H1 (cell line): ENCODE measurements at regions not wholly inside any gene's neighbourhood (a gene's known extent, or its start where the extent isn't known, plus 50 kb on each side); places are given as distances from the start of the nearest gene placed in this dataset.

Experiments used
- CTCF ChIA-PET: fragments of 300-600 bp; sonication (Branson Sonifier 250); formaldehyde crosslinking; loops from one replicate; lab custom pipeline; 2021; ENCODE audit not compliant: partially characterized antibody; lab: Charles Lee
- POLR2A ChIA-PET: fragments of 300-600 bp; sonication (Branson Sonifier 250); formaldehyde crosslinking; loops from one replicate; lab custom pipeline; 2021; ENCODE audit warnings: inconsistent platforms; ENCODE audit not compliant: partially characterized antibody; lab: Charles Lee
- DNase-seq, 2 experiments: peaks; one replicate each; pipeline versions ENCODE4 v3.0.0 to v3.0.0-alpha.2; 2010 to 2022; ENCODE audit warnings: low spot score in 2 of 2, low read depth in 1 of 2, mixed read lengths in 1 of 2
- FAIRE-seq: peaks from 2 replicates; lab custom pipeline; 2011; peaks lifted over from hg19 to GRCh38; lab: Jason Lieb, UNC
- H2AFZ ChIP-seq: 2 replicates; pipeline ENCODE4 v1.8.1; 2012; ENCODE audit warnings: low read length, inconsistent platforms
- H2AK5ac ChIP-seq: 2 replicates; pipeline ENCODE4 v1.6.1; 2013; ENCODE audit warnings: low read depth, low read length
- H2BK120ac ChIP-seq: replicated peaks from 2 replicates; pipeline ENCODE3; 2013; ENCODE audit warnings: low read depth, low read length, inconsistent platforms
- H2BK12ac ChIP-seq: 2 replicates; pipeline ENCODE4 v1.6.1; 2013; ENCODE audit warnings: low read depth, low read length
- H2BK15ac ChIP-seq: 2 replicates; pipeline ENCODE4 v1.6.1; 2013; ENCODE audit warnings: low read length
- H2BK20ac ChIP-seq: 2 replicates; pipeline ENCODE4 v1.6.1; 2013; ENCODE audit warnings: low read length
- H2BK5ac ChIP-seq: 2 replicates; pipeline ENCODE4 v1.6.1; 2013; ENCODE audit warnings: low read depth, low read length
- H3K14ac ChIP-seq: 2 replicates; pipeline ENCODE4 v1.6.1; 2013; ENCODE audit warnings: inconsistent platforms; ENCODE audit not compliant: insufficient read length
- H3K18ac ChIP-seq: 2 replicates; pipeline ENCODE4 v1.6.1; 2013; ENCODE audit warnings: low read length; ENCODE audit errors: extremely low read depth
- H3K23ac ChIP-seq: 2 replicates; pipeline ENCODE4 v1.6.1; 2013; ENCODE audit warnings: inconsistent platforms; ENCODE audit not compliant: insufficient read length
- H3K23me2 ChIP-seq: 2 replicates; pipeline ENCODE4 v1.6.1; 2013; ENCODE audit warnings: low read depth, low read length
- H3K27ac ChIP-seq: 2 replicates; pipeline ENCODE4 v1.6.1; 2011; ENCODE audit warnings: low read depth, low read length, inconsistent platforms
- H3K27me3 ChIP-seq, 4 experiments: replicated peaks in 1 of 4; 1 replicate in 1 of 4; 2 replicates in 3 of 4; pipeline versions ENCODE4 v1.6.1 to v1.8.1; 2011 to 2013; ENCODE audit warnings: low read length in 3 of 4, mild to moderate bottlenecking in 3 of 4, inconsistent platforms in 2 of 4, mixed read lengths in 2 of 4, moderate library complexity in 1 of 4; ENCODE audit not compliant: control insufficient read depth in 3 of 4, insufficient read depth in 3 of 4; ENCODE audit errors: extremely low read depth in 1 of 4
- H3K36me3 ChIP-seq, 4 experiments: 2 replicates each; pipeline versions ENCODE4 v1.6.1 to v1.8.1; 2011 to 2013; ENCODE audit warnings: mild to moderate bottlenecking in 4 of 4, low read length in 3 of 4, moderate library complexity in 2 of 4, control low read depth in 1 of 4, inconsistent platforms in 1 of 4; ENCODE audit not compliant: insufficient read depth in 4 of 4, control insufficient read depth in 2 of 4
- H3K4ac ChIP-seq: replicated peaks from 2 replicates; pipeline ENCODE3; 2013; ENCODE audit warnings: low read length, low read depth, mixed read lengths, inconsistent platforms; ENCODE audit not compliant: insufficient read length
- H3K4me1 ChIP-seq, 4 experiments: replicated peaks in 1 of 4; 1 replicate in 1 of 4; 2 replicates in 3 of 4; pipeline versions ENCODE4 v1.6.1 to v1.8.1; 2011 to 2013; ENCODE audit warnings: low read length in 3 of 4, inconsistent platforms in 2 of 4, mixed read lengths in 1 of 4; ENCODE audit not compliant: insufficient read depth in 4 of 4, control insufficient read depth in 3 of 4
- H3K4me2 ChIP-seq, 2 experiments: 2 replicates each; pipeline versions ENCODE4 v1.6.1 to v1.8.1; 2011 to 2013; ENCODE audit warnings: low read depth in 2 of 2, low read length in 2 of 2, control low read depth in 1 of 2, inconsistent platforms in 1 of 2, mild to moderate bottlenecking in 1 of 2; ENCODE audit not compliant: insufficient read depth in 1 of 2
- H3K4me3 ChIP-seq, 4 experiments: fragments of 200-600, 300-600 bp in 1 of 4; sonication (generic), shearing (Covaris generic), sonication (Bioruptor Twin) in 1 of 4; 2 replicates each; pipeline versions ENCODE4 v1.5.1 to v1.8.1; 2011 to 2016; ENCODE audit warnings: low read length in 4 of 4, low read depth in 3 of 4, control low read depth in 2 of 4, inconsistent platforms in 2 of 4, mild to moderate bottlenecking in 2 of 4, mixed read lengths in 1 of 4, moderate library complexity in 1 of 4; ENCODE audit not compliant: insufficient read depth in 2 of 4; ENCODE audit errors: extremely low read depth in 1 of 4
- H3K56ac ChIP-seq: replicated peaks from 2 replicates; pipeline ENCODE3; 2013; ENCODE audit warnings: low read depth, mild to moderate bottlenecking, mixed read lengths, low read length, inconsistent platforms; ENCODE audit not compliant: insufficient read length
- H3K79me1 ChIP-seq: 2 replicates; pipeline ENCODE4 v1.6.1; 2013; ENCODE audit warnings: low read depth, low read length, control low read depth
- H3K79me2 ChIP-seq, 2 experiments: 2 replicates each; pipeline versions ENCODE4 v1.6.1 to v1.8.1; 2012 to 2013; ENCODE audit warnings: low read length in 2 of 2, mild to moderate bottlenecking in 2 of 2, inconsistent platforms in 1 of 2; ENCODE audit not compliant: insufficient read depth in 2 of 2, control insufficient read depth in 1 of 2
- H3K9ac ChIP-seq, 4 experiments: replicated peaks in 1 of 4; 1 replicate in 1 of 4; 2 replicates in 3 of 4; pipeline versions ENCODE4 v1.6.1 to v1.8.1; 2011 to 2013; ENCODE audit warnings: low read depth in 3 of 4, low read length in 3 of 4, control low read depth in 2 of 4, mild to moderate bottlenecking in 2 of 4, moderate library complexity in 2 of 4, inconsistent platforms in 1 of 4; ENCODE audit errors: extremely low read depth in 1 of 4
- H3K9me3 ChIP-seq, 2 experiments: 2 replicates each; pipeline versions ENCODE4 v1.6.1 to v1.8.1; 2012 to 2013; ENCODE audit warnings: mild to moderate bottlenecking in 2 of 2, moderate library complexity in 2 of 2, control low read depth in 1 of 2, inconsistent platforms in 1 of 2, low read depth in 1 of 2, low read length in 1 of 2, mixed read lengths in 1 of 2; ENCODE audit not compliant: insufficient read depth in 2 of 2
- H4K20me1 ChIP-seq, 2 experiments: replicated peaks in 1 of 2; 2 replicates each; pipeline versions ENCODE3 to v1.8.1; 2011 to 2013; ENCODE audit warnings: inconsistent platforms in 2 of 2, low read length in 2 of 2, mild to moderate bottlenecking in 1 of 2; ENCODE audit not compliant: insufficient read depth in 2 of 2, control insufficient read depth in 1 of 2
- H4K5ac ChIP-seq: 2 replicates; pipeline ENCODE4 v1.6.1; 2013; ENCODE audit warnings: low read length, low read depth, mixed read lengths, inconsistent platforms; ENCODE audit not compliant: insufficient read length
- H4K8ac ChIP-seq: 2 replicates; pipeline ENCODE4 v1.8.0; 2013; ENCODE audit warnings: mild to moderate bottlenecking, moderate library complexity, low read length, inconsistent platforms; ENCODE audit not compliant: insufficient read depth; ENCODE audit errors: extremely low read depth
- H4K91ac ChIP-seq: replicated peaks from 2 replicates; pipeline ENCODE3; 2013; ENCODE audit warnings: low read length, mixed read lengths, inconsistent platforms; ENCODE audit not compliant: insufficient read length
- SAP30 ChIP-seq: fragments of 300-600 bp; sonication (generic); IDR thresholded peaks from 2 replicates; pipeline ENCODE4 v1.7.1; 2012; ENCODE audit warnings: low read length, moderate library complexity, mild to moderate bottlenecking, inconsistent platforms; ENCODE audit not compliant: insufficient read depth, insufficient replicate concordance
- WGBS, 2 experiments: shearing (Covaris generic) in 1 of 2; methylation state at CpG; one replicate each; pipeline versions ENCODE4 v1.1.6 to v1.1.7; 2013 to 2015; ENCODE audit warnings: low lambda C conversion rate in 2 of 2, mixed read lengths in 2 of 2, inconsistent platforms in 1 of 2, low coverage in 1 of 2, missing lambda C conversion rate in 1 of 2; ENCODE audit not compliant: insufficient replicate concordance in 2 of 2, insufficient coverage in 1 of 2, insufficient read length in 1 of 2; ENCODE audit errors: extremely low coverage in 1 of 2, missing lambda C conversion rate in 1 of 2; 5-methylcytosine and 5-hydroxymethylcytosine counted together

DNA sequence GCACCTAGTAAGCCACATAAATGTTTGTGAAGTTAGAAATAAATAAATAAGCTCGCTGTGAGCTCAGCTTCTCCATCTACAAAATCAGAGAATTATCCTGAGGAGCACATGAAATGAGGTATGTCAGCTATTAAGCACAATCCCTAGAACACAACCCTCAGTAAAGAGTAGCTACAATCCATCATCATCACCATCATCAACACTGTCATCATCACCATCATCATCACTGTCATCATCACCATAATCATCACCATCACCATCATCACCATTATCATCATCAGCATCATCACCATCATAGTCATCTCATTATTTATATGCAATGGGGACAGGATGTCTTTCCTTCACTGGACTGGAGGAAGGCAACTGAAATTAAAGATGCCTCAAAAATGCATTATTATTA lies 189.6 kb downstream of the NPHP4 start:
- H3K27ac ChIP-seq = no peak overlapping the region
- ChIA-PET CTCF (interaction anchor here (0.9 to 1.0 kb wide), 2 partner anchors 29 to 1152 kb away, joined by 3 to 4 read pairs; no protein-coding TSS in a partner anchor), POLR2A (no interaction called here)
- H3K9me3 ChIP-seq = peaks cover 0 to 5% of the 10 kb centered on the region in 2 experiments; a peak in 2 of 4 replicates
- peaks cover 0 to 1% of the 10 kb centered on the region in 2 experiments for H4K20me1 ChIP-seq
- no peak overlapping the region for H2BK20ac ChIP-seq
- H3K27me3 ChIP-seq = no peaks in the 10 kb centered on the region
- H2AK5ac ChIP-seq = no peak overlapping the region
- H2BK5ac ChIP-seq = no peak overlapping the region
- H3K4ac ChIP-seq = no peak overlapping the region
- H3K36me3 ChIP-seq = no peaks in the 10 kb centered on the region
- H3K18ac ChIP-seq = no peak overlapping the region
- no peak overlapping the region for H4K91ac ChIP-seq
- no peak overlapping the region for H2BK120ac ChIP-seq
- H4K5ac ChIP-seq = no peak overlapping the region
- H3K23me2 ChIP-seq = peaks cover 12% of the 10 kb centered on the region; the same call in 1 of the 2 replicates
- peaks cover 0 to 3% (median 1%) of the 10 kb centered on the region in 4 experiments; a peak in 4 of 7 replicates for H3K4me1 ChIP-seq
- no peak overlapping the region for H3K14ac ChIP-seq
- H3K79me2 ChIP-seq = no peaks in the 10 kb centered on the region
- H3K9ac ChIP-seq = no peak overlapping the region
- no peak overlapping the region for H3K4me2 ChIP-seq
- no peak overlapping the region for H2BK12ac ChIP-seq
- 100% methylated on average over 1 of the region's 1 CpG; no CpG with 5 or more reads in 1 of the 2 experiments for WGBS, 2 experiments
- FAIRE-seq (no peak), DNase-seq (no peak)
- H3K23ac ChIP-seq = no peak overlapping the region
- peak overlapping the region; percentile 99 for H3K56ac ChIP-seq
- no peak for TF ChIP-seq SAP30
- no peaks in the 10 kb centered on the region for H3K79me1 ChIP-seq
- H2AFZ ChIP-seq = no peak overlapping the region
- no peak overlapping the region for H4K8ac ChIP-seq
- H3K4me3 ChIP-seq = no peak overlapping the region
- no peak overlapping the region for H2BK15ac ChIP-seq
